CD4-positive, alpha-beta T cell treated with Interferon alpha-2 for 1 hour (primary cell): ENCODE measurements at regions not wholly inside any gene's neighbourhood (a gene's known extent, or its start where the extent isn't known, plus 50 kb on each side); places are given as distances from the start of the nearest gene placed in this dataset.

Experiments used
- DNase-seq, 2 donors: peaks; one replicate each; pipeline ENCODE4 v3.0.0-alpha.2; 2020 to 2022

DNA sequence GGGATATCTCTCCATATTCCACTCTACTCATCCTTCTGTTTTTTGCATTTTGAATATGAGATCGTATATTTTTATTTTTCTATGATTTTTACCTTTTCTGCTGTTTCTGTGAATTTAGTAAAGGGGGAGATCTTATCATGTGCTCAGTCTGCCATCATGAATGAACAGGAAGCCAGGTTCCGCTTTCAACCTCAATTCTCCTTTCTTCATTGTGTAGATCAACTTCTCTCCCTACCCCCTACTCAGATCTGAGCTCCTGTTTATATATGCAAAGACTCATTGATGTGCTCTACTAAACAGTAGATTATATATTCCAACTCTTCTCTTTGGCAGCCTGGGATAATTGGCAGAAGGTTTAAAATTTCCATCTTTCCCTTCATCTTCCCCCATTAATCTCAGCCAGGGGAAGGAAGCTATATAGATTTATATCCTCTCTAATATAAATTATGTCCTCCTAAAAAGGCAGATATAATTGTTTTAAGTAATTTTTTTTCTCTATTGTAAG, 336.7 kb upstream of the PLET1 start:
- no peak for DNase-seq

DNA sequence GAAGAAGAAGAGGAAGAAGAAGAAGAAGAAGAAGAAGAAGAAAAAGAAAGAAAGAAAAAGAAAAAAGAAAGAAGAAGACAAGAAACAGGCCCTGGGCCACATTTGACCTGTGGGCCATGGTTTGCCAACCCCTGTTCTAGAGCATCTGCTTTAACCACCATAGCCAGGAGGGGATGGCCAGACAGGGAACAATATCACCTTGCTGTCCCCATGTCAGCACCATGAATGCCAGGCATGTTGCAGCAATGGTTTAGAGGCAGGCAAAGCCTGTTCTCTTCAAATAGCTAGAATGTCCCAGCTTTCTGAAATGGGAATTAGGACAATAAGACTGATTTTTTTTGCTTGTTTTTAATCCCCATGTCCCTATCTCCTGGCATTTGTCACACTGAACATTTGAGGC, 338.6 kb upstream of the PLET1 start:
- no peak for DNase-seq

DNA sequence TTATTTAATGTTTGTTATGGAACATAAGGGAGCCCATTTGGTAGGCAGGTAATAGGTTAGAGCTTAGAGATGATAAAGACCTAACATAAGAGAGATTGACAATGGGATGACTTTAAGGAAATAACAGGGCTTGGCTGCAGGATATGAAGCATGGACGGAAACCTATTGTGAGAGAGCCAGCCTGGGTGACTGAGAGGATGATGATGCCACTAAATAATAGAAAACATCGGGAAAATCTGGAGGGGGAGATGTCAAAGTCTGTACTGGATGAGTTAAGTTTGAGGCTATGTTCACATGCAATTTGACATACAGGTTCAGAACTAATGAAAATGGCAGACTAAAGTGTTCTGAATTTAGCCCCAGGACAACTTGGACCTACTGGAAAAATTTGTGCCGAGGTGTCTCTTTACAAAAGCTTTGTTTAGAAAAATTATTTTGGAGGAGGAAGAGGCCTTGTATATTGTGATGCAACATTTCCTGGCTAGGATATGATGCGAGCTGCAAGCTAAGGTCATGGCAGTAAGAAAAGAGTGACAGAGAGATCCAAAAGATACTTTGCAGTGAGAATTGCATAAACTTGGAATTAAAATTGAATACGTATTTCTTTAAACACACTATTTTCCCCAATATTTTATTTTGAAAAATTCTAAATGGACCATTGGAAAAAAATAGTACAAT, 339.3 kb upstream of the PLET1 start:
- DNase-seq = no peak

DNA sequence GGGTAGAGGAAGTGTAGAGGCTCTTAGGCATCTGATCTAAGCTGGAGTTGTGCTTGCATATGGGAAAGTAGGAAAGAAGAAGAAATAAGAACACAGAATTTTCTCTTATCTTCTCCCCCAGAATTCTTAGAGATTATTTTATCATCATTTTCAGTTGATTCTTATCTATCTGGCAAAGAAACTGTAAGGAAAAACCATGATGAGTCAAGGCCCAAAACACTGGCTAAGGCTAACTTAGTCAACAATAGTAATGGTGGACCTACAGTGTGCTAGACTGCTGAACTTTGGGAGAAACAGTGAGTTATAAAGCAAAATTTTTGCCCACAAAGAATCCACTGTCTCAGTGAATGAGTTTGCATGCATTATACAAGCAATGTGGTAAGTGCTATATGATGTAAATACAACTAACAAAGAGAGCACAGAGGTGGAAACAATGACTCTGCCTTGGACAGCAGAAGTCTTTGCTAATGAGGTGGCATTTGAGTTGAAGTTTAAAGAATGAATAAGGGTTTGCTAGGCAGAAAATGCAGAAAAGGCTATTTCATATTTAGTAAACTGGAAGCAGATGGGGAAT, 344.5 kb upstream of the PLET1 start:
- DNase-seq = no peak

DNA sequence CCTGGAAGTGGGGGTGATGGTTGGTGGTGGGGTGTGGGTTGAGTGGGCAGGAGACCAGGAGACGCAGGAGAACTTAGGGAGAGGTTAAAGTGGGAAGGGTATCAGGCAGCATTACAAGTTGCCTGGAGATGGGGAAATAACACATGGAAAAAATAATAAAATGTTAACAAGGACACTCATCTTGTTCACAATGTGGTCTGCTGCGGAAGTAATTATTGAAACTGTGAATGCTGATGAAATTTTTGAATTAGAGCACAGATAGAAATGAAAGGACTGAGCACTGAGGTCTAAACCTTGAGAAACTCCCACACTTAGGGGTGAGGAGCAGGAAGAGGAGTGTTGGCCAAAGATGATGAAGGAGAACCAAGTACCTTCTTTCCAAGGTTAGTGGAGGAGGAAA, 346.0 kb upstream of the PLET1 start:
- DNase-seq = no peak

DNA sequence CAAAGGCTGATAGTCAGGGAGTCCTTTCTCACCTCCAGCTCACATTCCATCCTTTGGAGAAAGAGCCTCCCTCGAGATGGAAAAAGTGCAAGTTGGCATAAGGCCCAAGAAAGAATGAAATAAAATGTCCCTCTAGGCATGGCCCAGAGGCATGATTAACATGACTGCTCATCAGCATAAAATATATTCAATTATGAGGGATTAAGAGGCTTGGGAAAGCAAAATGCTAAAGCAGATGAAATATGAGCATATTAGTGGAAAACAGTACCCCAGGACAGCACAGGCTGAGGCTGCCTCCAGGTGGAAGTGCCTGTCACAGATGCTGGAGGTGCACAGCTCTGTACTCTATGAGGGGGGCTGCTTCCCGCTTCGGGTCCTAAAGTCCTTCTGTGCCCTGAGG, 347.8 kb upstream of the PLET1 start:
- DNase-seq = no peak

DNA sequence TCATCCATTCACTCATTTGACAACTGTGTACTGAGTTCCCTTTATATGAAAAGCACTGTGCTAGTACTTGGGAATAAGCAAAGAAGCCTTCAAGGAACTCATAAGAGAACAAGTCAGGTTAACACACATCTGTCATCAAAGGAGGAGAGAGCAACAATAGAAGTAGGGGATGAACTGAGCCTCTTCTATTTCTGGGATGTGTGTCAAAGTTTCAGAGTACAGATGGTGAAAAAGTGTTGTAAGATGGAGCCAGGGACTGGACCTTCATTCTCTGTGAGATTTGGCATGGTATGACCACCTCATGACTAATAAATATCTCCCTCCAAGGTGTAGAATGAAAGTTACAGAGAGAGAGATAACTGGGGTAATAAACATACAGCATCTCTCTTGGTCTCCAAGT, 349.8 kb upstream of the PLET1 start:
- no peak for DNase-seq

DNA sequence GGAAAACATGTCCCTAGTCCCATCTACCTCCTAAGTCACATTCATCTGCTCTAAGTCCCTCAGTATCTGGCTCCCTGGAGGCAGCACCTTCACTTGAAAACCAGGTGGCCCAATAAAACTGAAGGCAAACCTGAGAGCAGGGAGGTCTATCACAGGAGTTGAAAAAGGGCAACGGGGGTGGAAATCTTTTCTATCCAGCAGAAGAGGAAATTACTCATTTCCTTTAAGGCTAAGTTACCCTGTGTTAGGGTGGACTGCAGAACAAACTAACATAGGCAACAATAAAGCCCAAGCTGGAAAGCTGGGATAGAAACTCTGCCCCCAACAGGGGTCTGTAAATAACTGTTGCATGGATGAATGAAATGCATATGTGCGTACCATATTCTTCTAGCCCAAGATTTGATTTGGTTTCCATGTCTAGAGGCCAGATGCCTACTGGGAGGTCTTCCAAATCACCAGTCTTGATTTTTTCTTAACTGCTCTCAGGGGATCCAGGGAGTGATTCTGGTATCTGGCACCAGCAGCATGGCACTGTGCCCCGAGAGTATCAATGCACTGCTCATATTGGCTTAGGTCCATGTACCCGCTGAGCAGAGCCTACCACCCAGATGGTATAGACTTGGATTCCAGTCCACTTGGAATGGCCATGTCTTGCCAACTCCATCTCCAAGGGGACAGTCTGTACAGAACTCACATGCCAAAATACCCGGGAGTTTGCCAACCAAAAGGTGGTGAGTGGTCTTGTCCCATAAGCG, 350.0 kb upstream of the NCAM1 start:
- DNase-seq = no peak

DNA sequence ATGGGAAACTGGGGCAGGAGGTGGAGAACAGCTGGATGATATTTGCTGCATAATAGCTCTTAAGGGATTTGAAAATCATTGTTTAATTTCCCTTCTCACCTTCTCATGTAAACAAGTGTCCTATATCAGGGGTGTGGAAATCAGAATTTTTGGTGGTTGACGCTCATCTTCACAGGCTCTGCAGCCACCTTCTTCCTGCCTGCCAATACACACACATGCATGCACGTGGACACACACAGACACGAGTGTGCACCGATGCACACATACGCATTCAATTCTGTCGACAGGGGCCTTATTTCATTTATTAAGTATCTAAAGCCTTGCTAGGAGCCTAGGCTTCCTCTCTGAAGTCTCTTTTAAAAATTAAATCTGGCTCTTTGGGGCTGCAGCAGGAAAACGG, 349.4 kb upstream of the NCAM1 start:
- no peak for DNase-seq

DNA sequence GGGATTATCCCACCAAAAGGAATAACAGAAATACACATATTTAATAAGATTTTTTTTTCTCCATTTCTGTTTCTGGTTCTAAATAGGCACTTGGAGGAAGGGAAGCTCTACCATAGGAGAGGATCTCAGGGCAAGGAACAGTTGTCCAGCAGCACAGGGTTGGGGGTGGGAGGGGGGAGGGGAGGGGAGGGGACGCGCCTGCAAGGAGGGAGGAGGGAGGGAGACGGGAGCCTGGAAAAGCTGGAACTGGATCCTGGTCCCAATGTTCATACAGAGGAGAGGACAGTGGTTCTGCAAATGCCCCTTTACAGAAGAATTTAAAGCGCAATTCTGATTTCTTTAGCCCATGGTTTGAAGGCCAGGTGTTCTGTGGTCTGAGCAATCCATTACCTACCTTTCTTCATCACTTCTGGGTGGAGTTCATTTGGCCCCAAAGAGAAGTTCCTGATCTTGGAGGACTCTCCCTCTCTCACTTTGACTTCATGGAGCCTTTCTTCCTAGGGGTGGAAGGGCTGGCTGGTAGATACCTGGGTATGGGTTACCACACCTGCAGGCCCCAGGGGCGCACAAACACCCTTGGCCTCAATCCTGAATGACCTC, 348.9 kb upstream of the NCAM1 start:
- DNase-seq = no peak

DNA sequence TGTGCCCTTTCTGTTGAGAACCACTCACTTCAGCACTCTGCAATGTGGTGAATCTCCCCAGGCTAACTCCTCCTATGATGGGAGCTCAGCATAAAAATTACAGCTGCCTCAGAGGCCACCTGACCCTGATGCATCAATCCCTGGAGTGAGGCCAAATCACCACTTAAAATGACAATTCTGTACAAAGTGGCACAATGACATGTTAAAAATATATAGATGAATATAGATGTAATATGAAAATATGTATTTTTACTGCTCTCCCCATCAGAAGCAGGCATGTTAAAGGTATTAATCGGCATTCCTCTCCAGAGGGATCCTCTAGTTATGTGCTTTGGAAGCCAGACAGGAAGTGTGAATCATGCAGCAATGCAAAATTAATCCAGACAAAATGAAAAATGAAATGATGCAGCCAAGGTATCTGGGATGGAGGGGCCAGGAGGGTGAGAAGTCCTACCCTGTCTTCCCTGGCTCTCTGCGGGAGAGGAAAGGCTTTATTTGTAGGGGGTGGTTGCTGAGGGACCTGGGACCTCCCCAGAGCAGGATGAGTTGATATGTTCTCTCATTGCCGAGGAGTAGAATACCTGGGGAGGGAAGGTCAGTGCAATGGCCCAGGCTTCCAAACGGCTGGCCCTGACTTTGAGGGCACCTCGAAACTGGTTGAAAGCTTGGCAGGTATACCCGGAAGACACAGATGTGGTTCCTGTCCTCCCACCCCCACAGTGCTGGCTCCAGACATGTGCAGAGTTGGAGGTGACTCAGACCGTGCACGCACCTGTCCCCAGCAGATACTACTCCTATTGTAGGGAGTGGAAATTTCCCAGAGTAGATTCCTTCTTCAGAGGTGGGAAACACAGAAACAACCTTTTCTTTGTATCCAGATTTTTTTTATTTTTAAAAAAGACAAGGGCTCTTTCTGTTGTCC, 347.9 kb upstream of the NCAM1 start:
- no peak for DNase-seq

DNA sequence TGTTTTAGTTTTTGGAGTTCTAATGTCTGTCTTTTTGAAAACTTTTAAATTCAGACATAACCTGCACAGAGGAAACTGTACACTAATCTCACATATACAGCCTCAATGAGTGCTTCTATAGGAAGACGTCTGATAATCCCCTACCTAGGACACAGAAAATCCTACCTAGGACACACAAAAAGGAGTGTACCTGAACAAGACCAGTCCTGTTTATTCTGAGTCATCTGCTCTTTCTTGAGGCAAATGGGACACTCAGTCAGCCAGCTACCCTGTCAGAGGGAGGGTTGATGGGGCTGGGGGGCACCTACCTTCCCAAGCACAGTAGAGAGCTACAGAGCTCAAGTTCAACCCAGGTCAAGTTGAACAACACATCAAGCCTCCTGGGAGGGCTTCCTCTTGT, 346.6 kb upstream of the NCAM1 start:
- no peak for DNase-seq

DNA sequence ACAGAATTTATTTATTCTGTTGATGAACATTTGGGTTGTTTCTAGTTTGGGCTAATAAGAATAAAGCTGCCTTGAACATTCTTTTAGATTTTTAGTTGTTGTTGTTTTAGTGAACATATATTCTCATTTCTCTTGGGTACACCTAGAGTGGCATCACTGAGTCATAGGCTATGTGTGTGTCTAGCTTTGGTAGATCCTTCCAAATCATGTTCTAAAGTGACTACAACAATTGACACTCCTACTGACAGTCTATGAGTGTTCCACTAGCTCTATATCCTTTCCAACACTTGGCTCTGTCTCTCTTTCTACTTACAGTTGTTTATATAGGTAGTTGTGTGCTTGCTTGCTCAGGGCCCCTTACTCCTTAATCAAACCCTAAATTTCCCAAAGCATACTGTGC, 346.0 kb upstream of the NCAM1 start:
- DNase-seq = no peak

DNA sequence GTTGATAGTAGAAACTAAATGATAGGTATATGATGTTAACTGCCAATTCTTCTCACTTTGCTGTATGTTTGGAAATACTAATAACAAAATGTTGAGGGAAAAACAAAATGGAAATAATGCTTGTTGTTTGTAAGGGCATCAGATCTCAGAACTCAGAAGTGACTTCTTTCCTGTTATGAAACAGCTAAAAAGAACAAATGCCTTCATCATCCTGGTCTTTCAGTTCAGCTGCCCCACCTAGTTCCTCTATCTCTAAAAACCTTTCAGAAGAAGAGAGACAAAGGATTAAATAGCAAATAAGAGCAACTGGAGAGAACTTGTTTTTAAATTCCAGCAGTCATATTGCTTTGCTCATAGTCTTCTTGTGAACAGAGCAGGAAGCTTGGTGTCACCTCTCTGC, 345.3 kb upstream of the NCAM1 start:
- no peak for DNase-seq

DNA sequence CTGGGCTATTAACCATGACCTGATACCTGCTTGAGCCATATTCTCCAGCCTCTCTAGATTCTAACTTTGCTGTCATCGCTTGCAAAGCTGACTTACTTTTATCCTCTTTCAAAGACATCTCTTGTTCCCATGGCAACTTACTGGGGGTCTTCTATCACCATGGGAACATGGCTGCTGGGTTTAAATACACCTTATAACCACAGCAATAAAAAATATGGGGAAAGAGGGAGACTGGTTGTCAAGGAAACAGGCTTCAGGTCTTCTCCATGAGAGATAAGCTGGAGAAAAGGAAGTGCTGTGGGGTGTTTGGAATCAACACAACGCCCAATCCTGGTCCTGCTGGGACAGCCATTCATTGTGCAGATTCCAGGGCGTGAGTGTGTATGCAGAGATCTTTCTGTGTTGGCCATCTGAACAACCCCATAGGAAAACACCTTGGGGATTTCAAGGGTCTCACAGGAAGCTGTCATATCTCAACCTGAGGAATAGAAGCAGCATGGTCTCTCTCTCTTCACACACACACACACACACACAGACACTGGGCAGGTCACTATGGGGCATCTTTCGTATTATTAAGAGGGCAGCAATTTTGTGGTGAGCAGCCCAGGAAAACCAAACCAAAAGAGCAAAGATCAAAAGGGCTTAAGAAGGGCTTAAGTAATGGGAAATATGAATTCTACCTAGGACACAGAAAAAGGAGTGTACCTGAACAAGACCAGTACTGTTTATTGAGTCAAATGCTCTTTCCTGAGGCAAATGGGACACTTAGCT, 344.7 kb upstream of the NCAM1 start:
- no peak for DNase-seq

DNA sequence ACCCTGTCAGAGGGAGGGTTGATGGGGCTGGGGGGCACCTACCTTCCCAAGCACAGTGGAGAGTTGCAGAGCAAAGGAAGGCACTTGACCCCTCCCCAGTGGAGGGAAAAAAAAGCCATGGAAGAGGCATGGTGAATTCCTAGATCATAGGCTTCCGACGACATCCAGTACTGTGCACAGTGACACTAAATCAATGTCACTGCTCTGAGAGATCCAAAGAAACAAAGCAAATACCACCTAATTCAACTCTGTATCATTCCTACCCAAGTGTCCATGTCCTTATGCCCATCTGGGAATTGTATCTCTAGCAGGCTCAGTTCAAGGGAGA, 344.2 kb upstream of the NCAM1 start:
- DNase-seq = no peak

DNA sequence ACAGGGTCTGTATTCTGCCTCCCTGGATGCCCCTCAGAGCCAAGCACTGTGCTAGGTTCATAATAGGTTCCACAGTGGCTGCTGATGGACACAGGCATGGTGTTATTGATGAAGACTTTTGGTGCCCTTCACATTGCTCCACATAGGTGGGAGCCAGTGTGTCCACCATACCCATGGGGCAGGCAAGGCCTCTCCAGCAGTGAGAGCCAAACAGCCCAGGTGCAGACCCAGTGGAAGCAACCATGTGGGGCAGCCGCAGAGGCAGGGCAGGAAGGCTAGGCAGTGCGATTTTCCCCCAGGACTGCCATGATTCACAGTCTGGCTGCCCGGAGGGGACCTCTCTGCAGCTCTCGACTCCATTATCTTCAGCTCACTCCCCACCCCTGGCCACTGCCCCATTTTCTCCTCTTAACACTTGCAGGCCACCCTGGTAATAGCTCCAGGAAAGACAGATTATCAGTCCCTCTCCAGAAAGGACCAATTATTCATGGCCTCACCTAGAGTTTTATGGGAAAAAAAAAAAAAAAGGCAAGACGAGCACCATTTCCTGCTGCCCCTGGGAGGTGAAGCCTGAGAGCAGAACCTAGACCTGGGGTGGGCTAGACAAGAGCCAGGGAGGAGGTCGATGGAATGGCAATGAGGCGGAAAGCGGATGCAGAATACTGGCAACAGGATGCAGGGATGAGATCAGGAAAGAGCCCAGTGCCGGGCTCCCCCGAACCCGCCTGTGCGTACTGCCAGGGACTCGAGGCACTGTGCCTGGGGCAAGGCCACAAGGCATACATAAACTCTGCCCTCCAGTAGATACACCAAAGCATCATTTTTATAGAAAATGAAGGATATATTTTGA, 343.0 kb upstream of the NCAM1 start:
- no peak for DNase-seq

DNA sequence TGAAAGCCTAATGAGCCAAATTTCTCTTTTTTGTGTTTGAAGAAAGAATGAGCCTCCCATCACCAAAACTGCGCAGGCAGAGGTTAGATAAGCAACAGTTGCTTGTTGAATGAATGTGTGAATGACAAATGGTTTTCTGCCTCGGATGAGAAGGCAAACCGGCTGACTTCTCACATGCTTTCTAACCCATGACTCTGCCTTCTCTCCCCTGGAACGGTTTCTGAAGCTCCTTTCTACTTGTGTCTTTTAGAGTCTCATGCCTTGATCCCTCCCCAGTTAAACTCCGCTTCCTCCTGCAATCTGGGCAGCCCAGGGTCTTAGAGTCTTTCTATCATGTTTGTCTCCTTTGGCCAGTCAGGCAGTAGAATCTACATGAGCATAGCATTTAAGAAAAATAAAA, 342.1 kb upstream of the NCAM1 start:
- DNase-seq = no peak

DNA sequence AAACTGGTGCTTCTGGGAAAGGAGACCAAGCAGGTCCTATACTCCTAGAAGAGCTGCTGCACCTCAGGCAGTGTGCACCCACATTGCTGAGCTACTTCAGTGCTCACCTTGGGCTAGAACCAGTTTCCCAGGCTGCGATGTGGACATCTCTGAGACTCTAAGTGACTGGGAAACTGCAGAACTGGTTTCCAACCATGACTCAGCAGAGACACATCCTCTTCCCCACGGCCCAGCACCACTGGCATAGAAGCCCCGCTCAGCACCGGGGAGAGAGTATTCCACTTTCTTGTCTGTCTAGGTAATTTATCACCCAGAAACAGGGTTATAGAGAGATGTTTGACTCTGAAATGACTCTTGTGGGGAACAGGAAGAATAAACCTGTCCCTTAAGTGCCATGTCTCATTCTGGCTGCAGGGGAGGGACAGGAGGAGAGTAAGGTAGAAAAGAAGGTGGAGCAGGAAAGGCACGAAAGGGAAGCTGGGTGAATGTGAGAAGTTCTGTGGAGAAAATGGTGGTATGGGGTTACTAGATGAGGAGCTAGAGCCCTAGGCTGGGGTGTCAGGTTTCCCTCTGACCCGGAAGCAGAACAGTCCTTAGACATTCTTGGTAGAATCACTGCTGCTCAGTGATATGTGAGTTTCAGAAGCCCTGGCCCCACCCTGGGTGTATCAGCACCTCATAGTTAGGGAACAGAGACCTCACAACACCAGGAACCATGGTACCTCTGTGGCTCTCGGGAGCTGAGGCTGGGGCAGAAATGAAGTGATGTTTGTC, 340.4 kb upstream of the NCAM1 start:
- DNase-seq = no peak

DNA sequence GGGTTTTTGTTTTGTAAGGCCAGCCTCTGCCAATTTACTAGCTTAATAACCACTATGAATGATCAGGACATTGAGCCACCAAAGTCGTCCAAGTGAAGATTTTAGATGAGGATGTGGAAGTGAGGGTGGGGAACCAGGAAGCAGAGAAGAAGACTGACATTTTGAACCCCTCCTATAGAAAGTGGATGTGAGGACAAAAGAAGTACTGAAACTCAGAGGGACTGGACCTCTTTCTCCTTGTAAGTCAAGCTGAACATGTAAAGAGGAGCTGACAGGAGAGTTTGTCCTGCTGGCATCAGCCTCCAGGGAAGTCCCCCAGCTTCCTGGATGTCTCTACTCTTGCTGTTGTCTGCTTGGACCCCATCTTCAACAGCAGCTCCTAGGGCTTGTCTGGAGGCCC, 338.2 kb upstream of the NCAM1 start:
- no peak for DNase-seq
